Lower leg skin (tissue), 4 donors: ENCODE measurements at regions not wholly inside any gene's neighbourhood (a gene's known extent, or its start where the extent isn't known, plus 50 kb on each side); places are given as distances from the start of the nearest gene placed in this dataset.

Experiments
- DNase-seq, 2 donors: peaks; one replicate each; pipeline ENCODE4 v3.0.0-alpha.2; 2019; ENCODE audit warnings: low spot score in 2 of 2
- H3K4me3 ChIP-seq: fragments of 200-600 bp; sonication (generic); 2 replicates; pipeline ENCODE4 v1.5.1; 2017; ENCODE audit warnings: mild to moderate bottlenecking, low read depth; ENCODE audit not compliant: poor library complexity, severe bottlenecking
- CTCF ChIP-seq, 3 donors: fragments of 450-650 bp; IDR thresholded peaks; one replicate each; pipeline ENCODE4 v1.5.1; 2016; ENCODE audit warnings: antibody characterized with exemption in 3 of 3, mild to moderate bottlenecking in 3 of 3, moderate library complexity in 2 of 3
- POLR2A ChIP-seq, 2 donors: fragments of 450-650 bp; IDR thresholded peaks; one replicate each; pipeline ENCODE4 v1.6.1; 2016 to 2017; ENCODE audit warnings: antibody characterized with exemption in 2 of 2, mild to moderate bottlenecking in 1 of 2, moderate library complexity in 1 of 2
- WGBS, 2 donors: methylation state at CpG; one replicate each; pipeline ENCODE4 v1.1.5; 2018; 5-methylcytosine and 5-hydroxymethylcytosine counted together
- intact Hi-C: fragments of 100-400 bp; cut with DNase I; formaldehyde crosslinking; loops from one replicate; pipeline ENCODE4 v1.15.0; 2023; ENCODE audit warnings: low total_unique reads

- no peak for DNase-seq
- TF ChIP-seq POLR2A (IDR thresholded peaks at IDR 0.05) (no peak), CTCF (IDR thresholded peaks at IDR 0.05) (no peak)
- intact Hi-C loops = no loop called here
- 88 to 92% methylated on average over 3 of the region's 3 CpGs for WGBS, 2 donors
- no peak overlapping the region for H3K4me3 ChIP-seq
Observed at GRCh38 chr2:145495590-145495989, 975.7 kb upstream of the ZEB2 start.

GRCh38 chr2:145494441-145494840, 974.5 kb upstream of the ZEB2 start:
- TF ChIP-seq CTCF (IDR thresholded peaks at IDR 0.05) (no peak), POLR2A (IDR thresholded peaks at IDR 0.05) (no peak)
- WGBS, 2 donors = 78 to 83% methylated on average over 1 of the region's 1 CpG
- H3K4me3 ChIP-seq = no peak overlapping the region
- intact Hi-C loops = no loop called here
- DNase-seq = no peak

DNA sequence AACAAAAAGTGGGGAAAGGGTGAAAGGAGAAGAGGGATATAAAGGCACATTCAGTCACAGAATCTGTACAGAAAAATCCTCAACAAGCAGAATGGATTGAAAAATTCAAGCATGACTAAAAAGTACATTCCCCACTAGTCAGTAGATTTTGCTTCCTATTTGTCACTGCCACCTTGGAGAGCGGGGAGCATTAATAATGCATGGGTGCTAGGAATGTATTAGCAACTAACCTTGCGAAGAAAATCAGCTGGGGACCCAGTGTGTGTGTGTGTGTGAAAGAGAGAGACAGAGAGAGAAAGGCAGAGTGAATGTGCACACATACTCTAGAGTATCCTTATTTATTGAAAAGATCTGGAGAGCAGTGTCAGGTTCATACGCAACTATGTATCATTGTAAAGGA, 968.7 kb upstream of the ZEB2 start:
- intact Hi-C loops = no loop called here
- 92 to 98% methylated on average over 3 of the region's 3 CpGs for WGBS, 2 donors

GRCh38 chr2:145484448-145485097, 964.7 kb upstream of the ZEB2 start:
- H3K4me3 ChIP-seq = no peak overlapping the region
- TF ChIP-seq CTCF (IDR thresholded peaks at IDR 0.05) (no peak), POLR2A (IDR thresholded peaks at IDR 0.05) (no peak)
- intact Hi-C loops = no loop called here
- DNase-seq = no peak

More for the DNA sequence above, 968.7 kb upstream of the ZEB2 start:
- DNase-seq = no peak
- no peak overlapping the region for H3K4me3 ChIP-seq
- TF ChIP-seq CTCF (IDR thresholded peaks at IDR 0.05) = no peak
- no peak for TF ChIP-seq POLR2A (IDR thresholded peaks at IDR 0.05)

DNA sequence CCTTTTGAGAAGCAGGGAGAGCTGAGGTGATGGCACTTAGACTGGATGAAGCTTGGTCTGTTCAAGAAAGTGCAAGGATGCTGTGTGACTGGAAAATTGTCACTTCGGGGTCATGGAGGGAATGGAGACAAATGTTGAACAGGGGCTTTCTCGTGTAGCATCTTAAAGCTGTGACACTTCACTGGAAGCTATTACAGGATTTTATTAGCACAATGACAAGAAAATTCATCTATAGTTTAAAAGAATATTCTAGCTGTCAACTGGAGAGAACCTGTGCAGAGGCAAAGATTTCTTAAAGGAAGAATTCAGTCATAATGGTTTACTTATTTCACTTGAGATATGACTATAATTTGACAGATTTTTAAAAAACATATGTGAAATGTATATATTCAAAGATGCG, 963.9 kb upstream of the ZEB2 start:
- no peak for DNase-seq
- H3K4me3 ChIP-seq = no peak overlapping the region
- 87 to 89% methylated on average over 3 of the region's 3 CpGs for WGBS, 2 donors
- intact Hi-C loops = no loop called here
- no peak for TF ChIP-seq CTCF (IDR thresholded peaks at IDR 0.05)
- no peak for TF ChIP-seq POLR2A (IDR thresholded peaks at IDR 0.05)

GRCh38 chr2:145481334-145481922, 961.5 kb upstream of the ZEB2 start:
- intact Hi-C loops = no loop called here
- no peak overlapping the region for H3K4me3 ChIP-seq
- DNase-seq = no peak
- no peak for TF ChIP-seq POLR2A (IDR thresholded peaks at IDR 0.05)
- no peak for TF ChIP-seq CTCF (IDR thresholded peaks at IDR 0.05)
